ENCODE measurements at regions not wholly inside any gene's neighbourhood (a gene's known extent, or its start where the extent isn't known, plus 50 kb on each side); places are given as distances from the start of the nearest gene placed in this dataset.

GRCh38 chr4:185991770-185992169, 77.2 kb upstream of the TLR3 start:
- Histone ChIP-seq H3K18ac (ENCODE audit: extremely low read depth, low read length) (no peak overlapping the region), H3K79me2 (ENCODE audit: control insufficient read depth in 1 of 2, insufficient read depth in 2 of 2, low read length in 2 of 2) (no peaks in the 10 kb centered on the region), H4K8ac (ENCODE audit: extremely low read depth, insufficient read depth, low read length) (no peak overlapping the region), H2BK15ac (ENCODE audit: low read length) (no peak overlapping the region), H3K4ac (replicated peaks; ENCODE audit: insufficient read length, low read depth, low read length) (no peak overlapping the region), H2AK5ac (ENCODE audit: low read depth, low read length) (no peak overlapping the region), H4K5ac (ENCODE audit: insufficient read length, low read depth, low read length) (no peak overlapping the region), H3K14ac (ENCODE audit: insufficient read length) (no peak overlapping the region), H3K36me3 (ENCODE audit: control insufficient read depth in 2 of 4, insufficient read depth in 4 of 4, low read length in 3 of 4) (no peaks in the 10 kb centered on the region), H2BK20ac (ENCODE audit: low read length) (no peak overlapping the region), H2AFZ (ENCODE audit: low read length) (no peak overlapping the region), H3K4me2 (ENCODE audit: insufficient read depth in 1 of 2, low read depth in 2 of 2, low read length in 2 of 2) (no peak overlapping the region), H3K79me1 (ENCODE audit: low read depth, low read length) (no peaks in the 10 kb centered on the region), H3K23me2 (ENCODE audit: low read depth, low read length) (no peaks in the 10 kb centered on the region), H4K91ac (replicated peaks; ENCODE audit: insufficient read length, low read length) (no peak overlapping the region), H3K27ac (ENCODE audit: low read depth, low read length) (no peak overlapping the region), H3K23ac (ENCODE audit: insufficient read length) (no peak overlapping the region), H4K20me1 (replicated peaks in 1 of 2; ENCODE audit: control insufficient read depth in 1 of 2, insufficient read depth in 2 of 2, low read length in 2 of 2) (no peaks in the 10 kb centered on the region), H3K4me1 (replicated peaks in 1 of 4; ENCODE audit: control insufficient read depth in 3 of 4, insufficient read depth in 4 of 4, low read length in 3 of 4) (peaks cover 0 to 3% (median 0%) of the 10 kb centered on the region in 4 experiments; a peak in 1 of 7 replicates), H3K4me3 (ENCODE audit: extremely low read depth in 1 of 4, insufficient read depth in 2 of 4, low read depth in 3 of 4, low read length in 4 of 4) (no peak overlapping the region), H3K56ac (replicated peaks; ENCODE audit: insufficient read length, low read depth, low read length) (no peak overlapping the region), H3K9me3 (ENCODE audit: insufficient read depth in 2 of 2, low read depth in 1 of 2, low read length in 1 of 2) (peaks cover 0 to 7% of the 10 kb centered on the region in 2 experiments; a peak in 2 of 4 replicates), H2BK5ac (ENCODE audit: low read depth, low read length) (no peak overlapping the region), H3K9ac (replicated peaks in 1 of 4; ENCODE audit: extremely low read depth in 1 of 4, low read depth in 3 of 4, low read length in 3 of 4) (no peak overlapping the region), H3K27me3 (replicated peaks in 1 of 4; ENCODE audit: control insufficient read depth in 3 of 4, extremely low read depth in 1 of 4, insufficient read depth in 3 of 4, low read length in 3 of 4) (no peaks in the 10 kb centered on the region), H2BK120ac (replicated peaks; ENCODE audit: low read depth, low read length) (no peak overlapping the region), H2BK12ac (ENCODE audit: low read depth, low read length) (no peak overlapping the region)
- POLR2A ChIA-PET (ENCODE audit: partially characterized antibody), result no interaction called here
- CTCF ChIA-PET (ENCODE audit: partially characterized antibody), result interaction anchor here (1.0 to 1.2 kb wide), 2 partner anchors 30 to 350 kb away, joined by 3 read pairs; no protein-coding TSS in a partner anchor
- no peak for DNase-seq (ENCODE audit: low read depth in 1 of 2, low spot score in 2 of 2)
- no peak for FAIRE-seq
- WGBS, 2 experiments (ENCODE audit: extremely low coverage in 1 of 2, insufficient coverage in 1 of 2, insufficient read length in 1 of 2, insufficient replicate concordance in 2 of 2, low coverage in 1 of 2, low lambda C conversion rate in 2 of 2, missing lambda C conversion rate in 1 of 2), result 87% methylated on average over 3 of the region's 3 CpGs; no CpG with 5 or more reads in 1 of the 2 experiments
- TF ChIP-seq CHD7 (IDR thresholded peaks at IDR 0.05; ENCODE audit: insufficient replicate concordance, low read length), result no peak

Measured in H1 (cell line).